ENCODE measurements at regions not wholly inside any gene's neighbourhood (a gene's known extent, or its start where the extent isn't known, plus 50 kb on each side); places are given as distances from the start of the nearest gene placed in this dataset.

- DNase-seq (ENCODE audit: low read depth in 4 of 4, low spot score in 3 of 4) = no peak
Observed at GRCh38 chr12:106000382-106001104, 138.2 kb downstream of the NUAK1 start.

- DNase-seq (ENCODE audit: low read depth in 4 of 4, low spot score in 3 of 4) = no peak
Observed at GRCh38 chr12:106001105-106001836, 137.5 kb downstream of the NUAK1 start.

DNA sequence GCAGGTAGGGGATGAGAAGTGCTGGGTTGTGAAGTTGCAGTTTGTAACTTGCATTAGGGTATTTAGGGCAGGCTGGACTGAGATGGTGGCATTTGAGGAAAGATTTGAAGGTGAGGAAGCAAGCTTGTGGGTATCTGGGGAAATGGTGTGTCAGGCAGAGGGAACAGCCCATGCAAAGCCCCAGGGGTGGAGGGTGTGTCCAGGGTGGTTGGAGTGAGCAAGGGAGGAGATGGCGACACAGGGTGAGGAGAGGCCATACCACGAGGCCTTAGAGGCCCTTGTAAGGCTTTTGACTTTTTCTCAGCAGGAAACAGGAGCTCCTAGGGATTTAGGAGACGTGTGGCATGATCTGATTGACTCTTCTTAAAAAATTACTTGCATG lies 136.9 kb downstream of the NUAK1 start:
- no peak for DNase-seq (ENCODE audit: low read depth in 4 of 4, low spot score in 3 of 4)

GRCh38 chr12:106003297-106003696 lies 135.5 kb downstream of the NUAK1 start:
- DNase-seq (ENCODE audit: low read depth in 4 of 4, low spot score in 3 of 4) = no peak

DNA sequence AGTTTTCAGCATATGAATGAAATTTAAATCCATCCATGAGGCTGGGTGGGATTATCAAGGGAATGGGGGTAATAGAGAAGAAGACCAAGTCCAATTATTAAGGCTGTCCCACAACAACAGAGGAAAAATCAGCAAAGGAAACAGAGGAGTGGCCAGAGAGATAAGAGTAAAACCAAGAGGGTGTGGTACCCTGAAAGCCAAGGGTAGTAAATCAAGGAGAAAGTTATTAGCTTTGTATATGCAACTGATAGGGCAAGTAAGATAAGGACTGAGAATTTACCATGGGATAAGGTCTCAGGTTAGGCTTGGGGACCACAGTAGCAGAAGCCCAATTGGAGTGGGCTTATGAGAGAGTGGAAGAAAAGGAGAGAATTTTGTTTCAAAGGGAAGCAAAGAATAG lies 134.5 kb downstream of the NUAK1 start:
- no peak for DNase-seq (ENCODE audit: low read depth in 4 of 4, low spot score in 3 of 4)

- DNase-seq (ENCODE audit: low read depth in 4 of 4, low spot score in 3 of 4) = no peak
Observed at GRCh38 chr12:106006382-106006781, 132.4 kb downstream of the NUAK1 start.

- DNase-seq (ENCODE audit: low read depth in 4 of 4, low spot score in 3 of 4) = no peak
Observed at GRCh38 chr12:106006940-106007339, 131.8 kb downstream of the NUAK1 start.

GRCh38 chr12:106010741-106011140 lies 128.0 kb downstream of the NUAK1 start:
- no peak for DNase-seq (ENCODE audit: low read depth in 4 of 4, low spot score in 3 of 4)
